ENCODE measurements at regions not wholly inside any gene's neighbourhood (a gene's known extent, or its start where the extent isn't known, plus 50 kb on each side); places are given as distances from the start of the nearest gene placed in this dataset.
"Not testable (repeated sequence)": the region's sequence is repeated elsewhere in the genome, so short reads cannot be mapped to it uniquely, and the experiment has no call there.

- FAIRE-seq, result not testable (repeated sequence)
These were observed 63.8 kb downstream of the SPANXA1 start for GRCh38 chrX:141520750-141521149.

- not testable (repeated sequence) for FAIRE-seq
These were observed 108.8 kb downstream of the SPANXA1 start for GRCh38 chrX:141475788-141476187.

GRCh38 chrX:141469469-141469868, 115.1 kb downstream of the SPANXA1 start:
- FAIRE-seq, result no peak

GRCh38 chrX:141468940-141469339, 115.6 kb downstream of the SPANXA1 start:
- no peak for FAIRE-seq

GRCh38 chrX:141467442-141467841, 117.1 kb downstream of the SPANXA1 start:
- FAIRE-seq, result no peak

GRCh38 chrX:141455103-141455502, 129.4 kb downstream of the SPANXA1 start:
- no peak for FAIRE-seq

GRCh38 chrX:141443922-141444321, 140.6 kb downstream of the SPANXA1 start:
- peak; percentile 41 for FAIRE-seq

- no peak for FAIRE-seq
These were observed 144.9 kb downstream of the SPANXA1 start for GRCh38 chrX:141439651-141440050.

- FAIRE-seq, result no peak
These were observed 168.6 kb downstream of the SPANXA1 start for GRCh38 chrX:141415889-141416288.

- no peak for FAIRE-seq
These were observed 163.7 kb upstream of the SPANXC start for GRCh38 chrX:141405853-141406492.

GRCh38 chrX:141405486-141405852, 163.2 kb upstream of the SPANXC start:
- FAIRE-seq, result no peak

- no peak for FAIRE-seq
These were observed 160.7 kb upstream of the SPANXC start for GRCh38 chrX:141402897-141403610.

GRCh38 chrX:141396536-141396935, 154.2 kb upstream of the SPANXC start:
- no peak for FAIRE-seq

GRCh38 chrX:141375011-141375760, 132.9 kb upstream of the SPANXC start:
- FAIRE-seq, result no peak

- peak; percentile 55 for FAIRE-seq
These were observed 99.4 kb upstream of the SPANXC start for GRCh38 chrX:141341743-141342142.

GRCh38 chrX:141341341-141341740, 99.0 kb upstream of the SPANXC start:
- no peak for FAIRE-seq

- FAIRE-seq, result no peak
These were observed 78.5 kb upstream of the SPANXC start for GRCh38 chrX:141320801-141321200.

GRCh38 chrX:141314441-141314840, 72.1 kb upstream of the SPANXC start:
- FAIRE-seq, result no peak

GRCh38 chrX:141301017-141301416, 58.7 kb upstream of the SPANXC start:
- no peak for FAIRE-seq

All from colon (tissue), 2 donors.